Colonic mucosa (tissue), 4 donors: ENCODE measurements at regions not wholly inside any gene's neighbourhood (a gene's known extent, or its start where the extent isn't known, plus 50 kb on each side); places are given as distances from the start of the nearest gene placed in this dataset.

ENCODE experiments used
- DNase-seq: peaks from one replicate; pipeline ENCODE4 v3.0.0-alpha.2; 2020
- H3K27ac ChIP-seq: fragments of 200-600 bp; one replicate; pipeline ENCODE4 v1.8.0; 2021
- H3K27me3 ChIP-seq: fragments of 200-600 bp; one replicate; pipeline ENCODE4 v1.8.0; 2021
- H3K36me3 ChIP-seq: fragments of 200-600 bp; one replicate; pipeline ENCODE4 v1.8.0; 2021
- H3K4me1 ChIP-seq: fragments of 200-600 bp; one replicate; pipeline ENCODE4 v1.8.0; 2021; ENCODE audit warnings: mild to moderate bottlenecking
- H3K4me3 ChIP-seq: fragments of 200-600 bp; one replicate; pipeline ENCODE4 v1.8.0; 2021
- H3K9ac ChIP-seq, 2 donors: one replicate each; pipeline ENCODE4 v1.7.0; 2013; ENCODE audit warnings: control low read depth in 2 of 2, low read depth in 2 of 2, low read length in 2 of 2
- H3K9me3 ChIP-seq: fragments of 200-600 bp; one replicate; pipeline ENCODE4 v1.8.0; 2021
- intact Hi-C: fragments of 100-400 bp; cut with DNase I; formaldehyde crosslinking; loops from one replicate; pipeline ENCODE4 v1.14.1; 2022
- TF ChIP-seq, protein P1 (sequence below): fragments of 200-600 bp; IDR thresholded peaks from one replicate; pipeline ENCODE4 v1.8.0; 2022; ENCODE audit warnings: antibody characterized with exemption, mild to moderate bottlenecking
- donor health status: healthy.
- donor health status: DM: no; HTN: no; CAD: no.
- donor health status: DM: no; HTN: no; CAD: no.

DNA sequence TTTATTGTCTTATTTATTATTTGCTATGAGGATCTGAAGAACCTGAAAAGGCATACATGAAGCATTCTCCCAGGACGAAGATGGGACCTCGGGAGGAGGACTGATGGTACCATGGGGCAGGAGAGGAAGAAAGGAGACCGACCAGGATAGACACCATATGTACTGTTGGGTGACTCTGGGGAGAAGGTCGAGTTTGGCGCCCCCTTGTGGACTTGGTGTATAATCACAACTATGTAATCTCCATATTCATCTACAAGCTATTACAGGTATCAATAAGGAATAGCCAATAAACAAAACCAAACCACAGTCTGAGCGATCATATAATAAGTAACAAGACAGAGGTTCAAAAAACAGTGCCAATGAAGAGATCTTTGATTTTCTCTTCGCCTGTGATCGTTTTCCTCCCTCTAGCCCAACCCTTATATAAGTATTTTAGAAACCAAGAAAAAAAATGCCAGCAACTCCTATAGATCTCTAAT, 139.1 kb downstream of the SPTSSA start:
- Histone ChIP-seq H3K9ac (no peak overlapping the region), H3K27ac (no peak overlapping the region), H3K4me1 (peaks cover 3% of the 10 kb centered on the region), H3K27me3 (no peaks in the 10 kb centered on the region), H3K9me3 (no peaks in the 10 kb centered on the region), H3K36me3 (no peaks in the 10 kb centered on the region), H3K4me3 (no peak overlapping the region)
- peak; percentile 80 for DNase-seq
- intact Hi-C loops, result loop anchor here (10.0 kb wide), 1 partner anchor 1748 kb away; no protein-coding TSS in a partner anchor
- TF ChIP-seq, protein P1, sequence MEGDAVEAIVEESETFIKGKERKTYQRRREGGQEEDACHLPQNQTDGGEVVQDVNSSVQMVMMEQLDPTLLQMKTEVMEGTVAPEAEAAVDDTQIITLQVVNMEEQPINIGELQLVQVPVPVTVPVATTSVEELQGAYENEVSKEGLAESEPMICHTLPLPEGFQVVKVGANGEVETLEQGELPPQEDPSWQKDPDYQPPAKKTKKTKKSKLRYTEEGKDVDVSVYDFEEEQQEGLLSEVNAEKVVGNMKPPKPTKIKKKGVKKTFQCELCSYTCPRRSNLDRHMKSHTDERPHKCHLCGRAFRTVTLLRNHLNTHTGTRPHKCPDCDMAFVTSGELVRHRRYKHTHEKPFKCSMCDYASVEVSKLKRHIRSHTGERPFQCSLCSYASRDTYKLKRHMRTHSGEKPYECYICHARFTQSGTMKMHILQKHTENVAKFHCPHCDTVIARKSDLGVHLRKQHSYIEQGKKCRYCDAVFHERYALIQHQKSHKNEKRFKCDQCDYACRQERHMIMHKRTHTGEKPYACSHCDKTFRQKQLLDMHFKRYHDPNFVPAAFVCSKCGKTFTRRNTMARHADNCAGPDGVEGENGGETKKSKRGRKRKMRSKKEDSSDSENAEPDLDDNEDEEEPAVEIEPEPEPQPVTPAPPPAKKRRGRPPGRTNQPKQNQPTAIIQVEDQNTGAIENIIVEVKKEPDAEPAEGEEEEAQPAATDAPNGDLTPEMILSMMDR, result peak; percentile 55

DNA sequence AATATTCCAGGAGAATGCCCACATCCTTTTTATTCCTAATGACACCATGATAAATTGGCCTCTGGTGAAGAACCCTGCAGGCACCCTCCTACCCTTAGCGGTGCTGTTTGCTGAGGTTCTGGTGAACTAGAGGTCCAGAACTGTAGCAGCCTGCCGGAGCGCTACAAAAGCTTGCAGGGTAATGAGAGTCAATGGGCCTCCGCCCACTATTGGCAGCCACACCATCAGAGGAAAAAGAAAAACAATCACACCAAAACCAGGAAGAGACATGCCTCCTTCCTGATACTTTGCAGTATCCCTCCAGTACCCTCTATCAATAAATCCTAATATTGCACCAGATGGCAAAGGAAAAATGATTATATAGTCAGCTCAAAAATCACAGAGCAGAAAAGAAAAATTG, 142.9 kb downstream of the SPTSSA start:
- Histone ChIP-seq H3K4me1 (no peaks in the 10 kb centered on the region), H3K4me3 (no peak overlapping the region), H3K9ac (no peak overlapping the region), H3K27ac (no peak overlapping the region), H3K27me3 (no peaks in the 10 kb centered on the region), H3K9me3 (no peaks in the 10 kb centered on the region), H3K36me3 (no peaks in the 10 kb centered on the region)
- TF ChIP-seq, protein P1, result no peak
- intact Hi-C loops, result no loop called here
- no peak for DNase-seq

DNA sequence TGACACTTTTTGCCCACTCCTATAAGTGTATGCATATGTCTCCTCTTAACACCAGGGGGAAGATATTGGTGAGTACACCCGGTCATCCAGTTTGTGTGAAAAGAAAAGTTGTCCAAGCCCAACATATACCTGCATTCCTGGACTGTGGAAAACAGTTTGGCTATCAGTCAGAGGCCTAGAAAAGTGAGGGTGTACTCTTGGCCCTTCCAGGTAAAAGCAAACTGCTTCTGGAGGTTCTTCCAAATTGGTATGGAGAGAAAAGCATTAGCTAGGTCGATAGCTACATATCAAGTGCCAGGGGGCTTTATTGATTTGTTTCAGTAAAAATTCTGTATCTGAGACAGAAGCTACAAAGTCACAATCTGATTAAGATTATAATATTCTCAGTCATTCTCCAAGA, 144.0 kb downstream of the SPTSSA start:
- no peak for DNase-seq
- H3K9ac ChIP-seq, result no peak overlapping the region
- no peaks in the 10 kb centered on the region for H3K9me3 ChIP-seq
- no peaks in the 10 kb centered on the region for H3K4me1 ChIP-seq
- H3K27me3 ChIP-seq, result no peaks in the 10 kb centered on the region
- H3K27ac ChIP-seq, result no peak overlapping the region
- intact Hi-C loops, result no loop called here
- no peaks in the 10 kb centered on the region for H3K36me3 ChIP-seq
- H3K4me3 ChIP-seq, result no peak overlapping the region
- TF ChIP-seq, protein P1, result no peak

DNA sequence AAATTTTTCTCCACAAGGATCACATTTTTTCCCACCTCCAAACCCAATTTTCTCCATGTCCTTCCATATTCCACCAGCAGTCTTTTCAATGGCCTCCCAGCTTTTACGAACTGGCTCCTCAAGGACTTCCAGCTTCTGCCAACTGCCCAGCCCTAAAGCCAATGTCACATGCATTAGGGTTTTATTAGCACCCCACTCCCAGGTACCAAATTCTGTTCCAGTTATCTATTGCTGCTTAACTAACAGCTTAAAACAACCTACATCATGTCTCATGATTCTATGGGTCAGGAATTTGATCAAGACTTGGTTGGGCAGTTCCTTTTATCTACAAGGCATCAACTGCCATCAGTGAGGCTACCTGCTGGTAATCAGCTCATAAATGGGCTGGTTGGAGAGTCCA, 151.3 kb downstream of the SPTSSA start:
- Histone ChIP-seq H3K36me3 (no peaks in the 10 kb centered on the region), H3K9ac (no peak overlapping the region), H3K9me3 (no peaks in the 10 kb centered on the region), H3K4me1 (no peaks in the 10 kb centered on the region), H3K27me3 (no peaks in the 10 kb centered on the region), H3K4me3 (no peak overlapping the region), H3K27ac (no peak overlapping the region)
- no peak for DNase-seq
- intact Hi-C loops, result no loop called here
- TF ChIP-seq, protein P1, result no peak

DNA sequence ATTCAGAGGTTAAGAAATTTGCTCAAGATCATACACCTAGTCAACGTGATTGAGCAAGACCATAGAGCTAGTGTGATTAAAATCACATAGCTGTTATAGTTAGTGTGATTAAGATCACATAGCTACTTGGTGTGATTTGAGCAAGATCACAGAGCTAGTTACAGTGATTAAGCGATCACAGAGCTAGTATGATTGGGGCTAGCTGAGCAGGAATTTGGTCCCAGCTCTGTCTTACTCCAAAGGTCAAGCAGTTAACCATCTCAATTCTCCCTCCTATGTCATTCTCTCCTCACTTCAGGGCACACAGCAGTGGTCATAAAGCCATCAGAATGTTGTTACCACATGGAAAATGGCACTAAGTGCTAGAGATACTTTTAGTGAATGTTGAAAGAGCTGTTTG, 158.2 kb downstream of the SPTSSA start:
- no peak overlapping the region for H3K9ac ChIP-seq
- no peak overlapping the region for H3K27ac ChIP-seq
- H3K9me3 ChIP-seq, result no peaks in the 10 kb centered on the region
- TF ChIP-seq, protein P1, result no peak
- intact Hi-C loops, result loop anchor here (5.0 to 10.0 kb wide), 2 partner anchors 209 to 467 kb away; no protein-coding TSS in a partner anchor
- H3K4me1 ChIP-seq, result no peaks in the 10 kb centered on the region
- H3K4me3 ChIP-seq, result no peak overlapping the region
- no peaks in the 10 kb centered on the region for H3K27me3 ChIP-seq
- DNase-seq, result no peak
- no peaks in the 10 kb centered on the region for H3K36me3 ChIP-seq
